HG03565 (cell line): ENCODE measurements at regions not wholly inside any gene's neighbourhood (a gene's known extent, or its start where the extent isn't known, plus 50 kb on each side); places are given as distances from the start of the nearest gene placed in this dataset.
"Not testable (repeated sequence)": the region's sequence is repeated elsewhere in the genome, so short reads cannot be mapped to it uniquely, and the experiment has no call there.

Experiments
- ATAC-seq: cut with Tn5 transposase; IDR thresholded peaks from one replicate; pipeline ENCODE4 v1.9.1; 2021; ENCODE audit warnings: mild to moderate bottlenecking, moderate library complexity; ENCODE audit not compliant: unreplicated experiment

- ATAC-seq: no peak
Measured at GRCh38 chr10:81200801-81201200, 663.1 kb downstream of the SH2D4B start.

- ATAC-seq: not testable (repeated sequence)
Measured at GRCh38 chr10:81207359-81207758, 667.6 kb upstream of the NRG3 start.

GRCh38 chr10:81213370-81213769, 661.6 kb upstream of the NRG3 start:
- ATAC-seq: no peak

GRCh38 chr10:81215498-81215897, 659.5 kb upstream of the NRG3 start:
- no peak for ATAC-seq

GRCh38 chr10:81216949-81217348, 658.0 kb upstream of the NRG3 start:
- no peak for ATAC-seq

- no peak for ATAC-seq
Measured at GRCh38 chr10:81218307-81218706, 656.7 kb upstream of the NRG3 start.

GRCh38 chr10:81219758-81220157, 655.2 kb upstream of the NRG3 start:
- ATAC-seq: no peak

GRCh38 chr10:81248886-81249285, 626.1 kb upstream of the NRG3 start:
- ATAC-seq: no peak

GRCh38 chr10:81251457-81252115, 623.4 kb upstream of the NRG3 start:
- ATAC-seq: no peak

- not testable (repeated sequence) for ATAC-seq
Measured at GRCh38 chr10:81264991-81265390, 610.0 kb upstream of the NRG3 start.

- ATAC-seq: no peak
Measured at GRCh38 chr10:81270051-81270450, 604.9 kb upstream of the NRG3 start.

GRCh38 chr10:81280497-81281479, 594.2 kb upstream of the NRG3 start:
- ATAC-seq: no peak

- ATAC-seq: no peak
Measured at GRCh38 chr10:81288544-81288943, 586.5 kb upstream of the NRG3 start.

- no peak for ATAC-seq
Measured at GRCh38 chr10:81297292-81297691, 577.7 kb upstream of the NRG3 start.

- ATAC-seq: no peak
Measured at GRCh38 chr10:81303656-81304055, 571.3 kb upstream of the NRG3 start.

- ATAC-seq: no peak
Measured at GRCh38 chr10:81306971-81307782, 567.8 kb upstream of the NRG3 start.

GRCh38 chr10:81309041-81309552, 565.9 kb upstream of the NRG3 start:
- ATAC-seq: no peak

- no peak for ATAC-seq
Measured at GRCh38 chr10:81314471-81314870, 560.5 kb upstream of the NRG3 start.

GRCh38 chr10:81315026-81315425, 560.0 kb upstream of the NRG3 start:
- no peak for ATAC-seq

- ATAC-seq: no peak
Measured at GRCh38 chr10:81348003-81348402, 527.0 kb upstream of the NRG3 start.

- ATAC-seq: no peak
Measured at GRCh38 chr10:81367132-81367531, 507.9 kb upstream of the NRG3 start.
